ENCODE measurements at regions not wholly inside any gene's neighbourhood (a gene's known extent, or its start where the extent isn't known, plus 50 kb on each side); places are given as distances from the start of the nearest gene placed in this dataset.

- Histone ChIP-seq H3K27me3 (ENCODE audit: control insufficient read depth in 5 of 5, insufficient read depth in 4 of 5, low read length in 5 of 5) (peaks cover 0 to 12% (median 8%) of the 10 kb centered on the region in 5 donors), H3K4me3 (ENCODE audit: low read depth in 1 of 5, low read length in 5 of 5) (no peak overlapping the region), H3K27ac (ENCODE audit: low read depth, low read length) (no peak overlapping the region), H3K4me1 (ENCODE audit: control insufficient read depth in 5 of 5, insufficient read depth in 5 of 5, low read length in 5 of 5) (no peaks in the 10 kb centered on the region), H3K36me3 (ENCODE audit: control insufficient read depth in 5 of 5, insufficient read depth in 5 of 5, low read length in 5 of 5) (no peaks in the 10 kb centered on the region), H3K9me3 (ENCODE audit: control insufficient read depth in 5 of 5, low read length in 5 of 5) (no peaks in the 10 kb centered on the region), H3K9ac (ENCODE audit: low read length in 5 of 5) (no peak overlapping the region)
Observed at GRCh38 chr2:16290311-16291020, 350.1 kb downstream of the MYCN start.

GRCh38 chr2:16288371-16289112 lies 348.2 kb downstream of the MYCN start:
- Histone ChIP-seq H3K27me3 (ENCODE audit: control insufficient read depth in 5 of 5, insufficient read depth in 4 of 5, low read length in 5 of 5) (peaks cover 0 to 12% (median 8%) of the 10 kb centered on the region in 5 donors), H3K4me1 (ENCODE audit: control insufficient read depth in 5 of 5, insufficient read depth in 5 of 5, low read length in 5 of 5) (no peaks in the 10 kb centered on the region), H3K27ac (ENCODE audit: low read depth, low read length) (no peak overlapping the region), H3K9ac (ENCODE audit: low read length in 5 of 5) (no peak overlapping the region), H3K36me3 (ENCODE audit: control insufficient read depth in 5 of 5, insufficient read depth in 5 of 5, low read length in 5 of 5) (no peaks in the 10 kb centered on the region), H3K9me3 (ENCODE audit: control insufficient read depth in 5 of 5, low read length in 5 of 5) (no peaks in the 10 kb centered on the region), H3K4me3 (ENCODE audit: low read depth in 1 of 5, low read length in 5 of 5) (no peak overlapping the region)

- Histone ChIP-seq H3K4me1 (ENCODE audit: control insufficient read depth in 5 of 5, insufficient read depth in 5 of 5, low read length in 5 of 5) (no peaks in the 10 kb centered on the region), H3K4me3 (ENCODE audit: low read depth in 1 of 5, low read length in 5 of 5) (no peak overlapping the region), H3K9ac (ENCODE audit: low read length in 5 of 5) (no peak overlapping the region), H3K36me3 (ENCODE audit: control insufficient read depth in 5 of 5, insufficient read depth in 5 of 5, low read length in 5 of 5) (no peaks in the 10 kb centered on the region), H3K9me3 (ENCODE audit: control insufficient read depth in 5 of 5, low read length in 5 of 5) (no peaks in the 10 kb centered on the region), H3K27me3 (ENCODE audit: control insufficient read depth in 5 of 5, insufficient read depth in 4 of 5, low read length in 5 of 5) (peaks cover 0 to 12% (median 10%) of the 10 kb centered on the region in 5 donors), H3K27ac (ENCODE audit: low read depth, low read length) (no peak overlapping the region)
Observed at GRCh38 chr2:16287831-16288230, 347.5 kb downstream of the MYCN start.

- Histone ChIP-seq H3K27me3 (ENCODE audit: control insufficient read depth in 5 of 5, insufficient read depth in 4 of 5, low read length in 5 of 5) (peaks cover 0 to 12% (median 10%) of the 10 kb centered on the region in 5 donors), H3K4me3 (ENCODE audit: low read depth in 1 of 5, low read length in 5 of 5) (no peak overlapping the region), H3K36me3 (ENCODE audit: control insufficient read depth in 5 of 5, insufficient read depth in 5 of 5, low read length in 5 of 5) (no peaks in the 10 kb centered on the region), H3K27ac (ENCODE audit: low read depth, low read length) (no peak overlapping the region), H3K9me3 (ENCODE audit: control insufficient read depth in 5 of 5, low read length in 5 of 5) (no peaks in the 10 kb centered on the region), H3K4me1 (ENCODE audit: control insufficient read depth in 5 of 5, insufficient read depth in 5 of 5, low read length in 5 of 5) (no peaks in the 10 kb centered on the region), H3K9ac (ENCODE audit: low read length in 5 of 5) (no peak overlapping the region)
Observed at GRCh38 chr2:16287281-16287680, 346.9 kb downstream of the MYCN start.

GRCh38 chr2:16285813-16286510 lies 345.6 kb downstream of the MYCN start:
- Histone ChIP-seq H3K9me3 (ENCODE audit: control insufficient read depth in 5 of 5, low read length in 5 of 5) (no peaks in the 10 kb centered on the region), H3K4me3 (ENCODE audit: low read depth in 1 of 5, low read length in 5 of 5) (no peak overlapping the region), H3K27ac (ENCODE audit: low read depth, low read length) (no peak overlapping the region), H3K27me3 (ENCODE audit: control insufficient read depth in 5 of 5, insufficient read depth in 4 of 5, low read length in 5 of 5) (peaks cover 0 to 6% (median 2%) of the 10 kb centered on the region in 5 donors), H3K4me1 (ENCODE audit: control insufficient read depth in 5 of 5, insufficient read depth in 5 of 5, low read length in 5 of 5) (no peaks in the 10 kb centered on the region), H3K9ac (ENCODE audit: low read length in 5 of 5) (no peak overlapping the region), H3K36me3 (ENCODE audit: control insufficient read depth in 5 of 5, insufficient read depth in 5 of 5, low read length in 5 of 5) (no peaks in the 10 kb centered on the region)

DNA sequence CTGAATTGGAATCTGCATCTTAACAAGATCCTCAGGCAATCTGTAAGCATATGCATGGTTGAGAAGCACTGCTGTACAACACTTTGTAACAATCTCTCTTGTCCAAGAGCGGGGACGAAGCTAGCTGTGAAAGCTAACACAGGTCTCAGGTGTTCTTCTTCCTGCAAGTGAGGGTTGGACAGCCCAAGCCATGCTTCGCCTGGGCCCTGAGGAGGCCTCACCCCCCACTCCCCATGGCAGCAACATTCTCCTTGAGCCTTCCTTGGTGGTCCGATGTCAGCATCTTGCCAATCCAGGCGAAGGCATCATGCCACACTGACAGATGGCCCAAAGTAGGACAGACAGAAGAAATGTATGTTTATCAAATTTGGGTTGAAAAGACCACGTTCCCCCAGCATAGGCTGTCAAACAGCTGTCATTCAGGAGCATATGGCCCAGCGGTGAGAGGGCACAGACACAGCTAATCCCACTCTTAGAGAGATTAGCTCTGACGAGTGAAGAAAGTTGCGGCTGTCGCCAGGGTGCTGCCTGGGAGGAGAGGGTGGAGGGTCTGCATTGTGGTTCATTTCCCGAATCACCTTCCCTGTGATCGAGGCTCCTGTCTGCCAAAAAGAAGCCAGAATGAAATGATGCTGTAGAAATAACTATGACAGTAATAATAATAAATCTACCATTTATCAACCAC lies 344.7 kb downstream of the MYCN start:
- peaks cover 0 to 4% (median under 1%) of the 10 kb centered on the region in 5 donors for H3K27me3 ChIP-seq (ENCODE audit: control insufficient read depth in 5 of 5, insufficient read depth in 4 of 5, low read length in 5 of 5)
- no peaks in the 10 kb centered on the region for H3K36me3 ChIP-seq (ENCODE audit: control insufficient read depth in 5 of 5, insufficient read depth in 5 of 5, low read length in 5 of 5)
- no peaks in the 10 kb centered on the region for H3K9me3 ChIP-seq (ENCODE audit: control insufficient read depth in 5 of 5, low read length in 5 of 5)
- H3K27ac ChIP-seq (ENCODE audit: low read depth, low read length) = no peak overlapping the region
- no peaks in the 10 kb centered on the region for H3K4me1 ChIP-seq (ENCODE audit: control insufficient read depth in 5 of 5, insufficient read depth in 5 of 5, low read length in 5 of 5)
- H3K9ac ChIP-seq (ENCODE audit: low read length in 5 of 5) = no peak overlapping the region
- H3K4me3 ChIP-seq (ENCODE audit: low read depth in 1 of 5, low read length in 5 of 5) = no peak overlapping the region

- H3K9me3 ChIP-seq (ENCODE audit: control insufficient read depth in 5 of 5, low read length in 5 of 5) = no peaks in the 10 kb centered on the region
- H3K27me3 ChIP-seq (ENCODE audit: control insufficient read depth in 5 of 5, insufficient read depth in 4 of 5, low read length in 5 of 5) = peaks cover 0 to 4% (median 0%) of the 10 kb centered on the region in 5 donors
- no peak overlapping the region for H3K27ac ChIP-seq (ENCODE audit: low read depth, low read length)
- H3K36me3 ChIP-seq (ENCODE audit: control insufficient read depth in 5 of 5, insufficient read depth in 5 of 5, low read length in 5 of 5) = no peaks in the 10 kb centered on the region
- H3K9ac ChIP-seq (ENCODE audit: low read length in 5 of 5) = no peak overlapping the region
- no peak overlapping the region for H3K4me3 ChIP-seq (ENCODE audit: low read depth in 1 of 5, low read length in 5 of 5)
- H3K4me1 ChIP-seq (ENCODE audit: control insufficient read depth in 5 of 5, insufficient read depth in 5 of 5, low read length in 5 of 5) = no peaks in the 10 kb centered on the region
Observed at GRCh38 chr2:16283071-16283850, 342.9 kb downstream of the MYCN start.

- Histone ChIP-seq H3K27ac (ENCODE audit: low read depth, low read length) (no peak overlapping the region), H3K9me3 (ENCODE audit: control insufficient read depth in 5 of 5, low read length in 5 of 5) (no peaks in the 10 kb centered on the region), H3K4me3 (ENCODE audit: low read depth in 1 of 5, low read length in 5 of 5) (no peak overlapping the region), H3K9ac (ENCODE audit: low read length in 5 of 5) (no peak overlapping the region), H3K36me3 (ENCODE audit: control insufficient read depth in 5 of 5, insufficient read depth in 5 of 5, low read length in 5 of 5) (no peaks in the 10 kb centered on the region), H3K27me3 (ENCODE audit: control insufficient read depth in 5 of 5, insufficient read depth in 4 of 5, low read length in 5 of 5) (peaks cover 0 to 4% (median 0%) of the 10 kb centered on the region in 5 donors), H3K4me1 (ENCODE audit: control insufficient read depth in 5 of 5, insufficient read depth in 5 of 5, low read length in 5 of 5) (no peaks in the 10 kb centered on the region)
Observed at GRCh38 chr2:16282511-16282910, 342.2 kb downstream of the MYCN start.
